ENCODE measurements at regions not wholly inside any gene's neighbourhood (a gene's known extent, or its start where the extent isn't known, plus 50 kb on each side); places are given as distances from the start of the nearest gene placed in this dataset.

DNA sequence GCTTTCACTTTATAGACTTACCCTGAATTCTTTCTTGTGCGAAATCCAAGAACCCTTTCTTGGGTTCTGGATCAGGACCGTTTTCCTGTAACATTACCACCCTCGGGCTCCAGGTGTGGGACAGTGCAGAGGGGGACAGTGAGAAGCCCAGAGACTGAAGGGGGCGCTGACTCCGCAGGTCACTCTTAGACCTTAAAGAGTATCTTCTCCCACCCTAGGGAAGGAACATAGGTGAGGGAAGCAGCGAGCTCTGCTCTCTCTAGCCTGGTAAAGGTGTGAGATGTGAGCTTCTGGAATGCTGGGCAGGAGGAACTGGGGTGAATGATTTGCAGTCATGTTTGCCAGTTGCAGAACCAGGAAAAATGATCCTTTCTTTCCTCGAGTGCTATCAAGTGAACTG is 80.8 kb upstream of the ZNF507 start:
- no peak for DNase-seq
- TF ChIP-seq CTCF (IDR thresholded peaks at IDR 0.05) (no peak), POLR2A (IDR thresholded peaks at IDR 0.05) (no peak)
- 82 to 94% methylated on average over 7 of the region's 7 CpGs for WGBS, 2 donors
- Histone ChIP-seq H3K27me3 (no peaks in the 10 kb centered on the region), H3K27ac (no peak overlapping the region), H3K4me3 (no peak overlapping the region), H3K9me3 (no peaks in the 10 kb centered on the region), H3K36me3 (ENCODE audit: low read depth, missing control alignments) (no peaks in the 10 kb centered on the region), H3K4me1 (no peaks in the 10 kb centered on the region)
- intact Hi-C loops (cut with DNase I; ENCODE audit: low total_unique reads) = no loop called here

- intact Hi-C loops (cut with DNase I; ENCODE audit: low total_unique reads) = no loop called here
- 62 to 80% methylated on average over 4 to 5 of the region's 5 CpGs for WGBS, 2 donors
- no peak overlapping the region for H3K27ac ChIP-seq
- H3K27me3 ChIP-seq = no peaks in the 10 kb centered on the region
- TF ChIP-seq POLR2A (IDR thresholded peaks at IDR 0.05) (no peak), CTCF (IDR thresholded peaks at IDR 0.05) (no peak)
- no peak for DNase-seq
- no peaks in the 10 kb centered on the region for H3K9me3 ChIP-seq
- H3K4me3 ChIP-seq = no peak overlapping the region
- H3K4me1 ChIP-seq = no peaks in the 10 kb centered on the region
- no peaks in the 10 kb centered on the region for H3K36me3 ChIP-seq (ENCODE audit: low read depth, missing control alignments)
Observed at GRCh38 chr19:32265995-32266394, 79.4 kb upstream of the ZNF507 start.

- no peak overlapping the region for H3K27ac ChIP-seq
- no peaks in the 10 kb centered on the region for H3K36me3 ChIP-seq (ENCODE audit: low read depth, missing control alignments)
- H3K4me3 ChIP-seq = no peak overlapping the region
- H3K4me1 ChIP-seq = no peaks in the 10 kb centered on the region
- 38 to 49% methylated on average over 5 of the region's 5 CpGs for WGBS, 2 donors
- H3K9me3 ChIP-seq = no peaks in the 10 kb centered on the region
- intact Hi-C loops (cut with DNase I; ENCODE audit: low total_unique reads) = no loop called here
- DNase-seq = no peak
- TF ChIP-seq POLR2A (IDR thresholded peaks at IDR 0.05) (no peak), CTCF (IDR thresholded peaks at IDR 0.05) (no peak)
- no peaks in the 10 kb centered on the region for H3K27me3 ChIP-seq
Observed at GRCh38 chr19:32266460-32266859, 79.0 kb upstream of the ZNF507 start.

DNA sequence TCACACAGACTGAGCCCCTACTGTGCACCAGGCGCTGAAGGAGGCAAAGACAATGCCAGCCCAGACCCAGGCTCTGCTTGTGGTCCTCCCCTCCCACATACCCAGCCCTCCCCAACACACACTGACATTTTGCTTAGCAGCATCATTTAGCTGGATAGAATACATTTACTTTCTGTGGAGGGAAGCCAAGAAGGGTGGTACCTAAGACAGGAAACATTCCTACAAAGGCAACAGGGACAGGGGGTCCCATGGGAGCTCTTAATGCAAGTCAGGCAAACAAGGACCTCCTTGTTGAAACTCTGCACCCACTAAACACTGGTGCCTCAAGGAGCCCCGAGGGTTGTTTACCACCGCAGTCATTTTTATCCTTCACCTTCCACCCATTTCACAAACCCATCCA is 77.0 kb upstream of the ZNF507 start:
- Histone ChIP-seq H3K27ac (no peak overlapping the region), H3K4me3 (no peak overlapping the region), H3K4me1 (no peaks in the 10 kb centered on the region), H3K36me3 (ENCODE audit: low read depth, missing control alignments) (no peaks in the 10 kb centered on the region), H3K27me3 (no peaks in the 10 kb centered on the region), H3K9me3 (no peaks in the 10 kb centered on the region)
- no peak for TF ChIP-seq CTCF (IDR thresholded peaks at IDR 0.05)
- no peak for TF ChIP-seq POLR2A (IDR thresholded peaks at IDR 0.05)
- DNase-seq = no peak
- WGBS, 2 donors = 66 to 81% methylated on average over 3 of the region's 3 CpGs
- intact Hi-C loops (cut with DNase I; ENCODE audit: low total_unique reads) = no loop called here

DNA sequence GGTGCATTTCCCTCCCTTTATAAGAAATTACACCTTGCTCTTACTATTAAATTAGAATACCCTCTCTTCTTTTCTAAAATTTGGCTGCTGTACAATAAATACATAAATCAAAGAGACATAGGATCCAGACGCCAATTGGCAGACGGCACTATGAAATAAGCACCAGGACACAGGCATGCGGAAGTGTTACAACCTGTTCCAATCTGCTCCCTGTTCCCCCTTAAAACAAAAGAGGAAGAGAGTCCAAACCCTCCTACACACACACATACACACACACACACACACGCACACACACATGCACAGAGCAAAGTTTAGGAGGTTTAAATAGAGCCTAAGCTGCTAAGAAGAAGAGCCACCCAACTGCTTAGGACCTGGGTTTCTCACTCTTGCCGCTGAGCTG is 75.6 kb upstream of the ZNF507 start:
- no peak for DNase-seq
- H3K4me1 ChIP-seq = no peaks in the 10 kb centered on the region
- intact Hi-C loops (cut with DNase I; ENCODE audit: low total_unique reads) = no loop called here
- TF ChIP-seq POLR2A (IDR thresholded peaks at IDR 0.05) (no peak), CTCF (IDR thresholded peaks at IDR 0.05) (no peak)
- H3K27ac ChIP-seq = no peak overlapping the region
- H3K9me3 ChIP-seq = no peaks in the 10 kb centered on the region
- WGBS, 2 donors = 31 to 44% methylated on average over 3 to 5 of the region's 5 CpGs
- H3K36me3 ChIP-seq (ENCODE audit: low read depth, missing control alignments) = no peaks in the 10 kb centered on the region
- no peaks in the 10 kb centered on the region for H3K27me3 ChIP-seq
- no peak overlapping the region for H3K4me3 ChIP-seq
